ENCODE measurements at regions not wholly inside any gene's neighbourhood (a gene's known extent, or its start where the extent isn't known, plus 50 kb on each side); places are given as distances from the start of the nearest gene placed in this dataset.

- TF ChIP-seq CTCF (IDR thresholded peaks at IDR 0.05) (no peak), POLR2AphosphoS5 (IDR thresholded peaks at IDR 0.05) (no peak)
Measured at GRCh38 chr13:50219743-50220142, 204.5 kb downstream of the KCNRG start.
